Osteocyte (in vitro differentiated cells): ENCODE measurements at regions not wholly inside any gene's neighbourhood (a gene's known extent, or its start where the extent isn't known, plus 50 kb on each side); places are given as distances from the start of the nearest gene placed in this dataset.

Experiments
- DNase-seq: peaks from one replicate; pipeline ENCODE4 v3.0.0; 2021; ENCODE audit warnings: mixed read lengths; ENCODE audit not compliant: unreplicated experiment; ENCODE audit errors: extremely low spot score
- H3K27ac Mint-ChIP-seq: one replicate; pipeline ENCODE4 v1.8.0; 2021; ENCODE audit warnings: mild to moderate bottlenecking, mixed read lengths; ENCODE audit not compliant: unreplicated experiment
- H3K27me3 Mint-ChIP-seq: one replicate; pipeline ENCODE4 v1.8.0; 2021; ENCODE audit warnings: mixed read lengths; ENCODE audit not compliant: unreplicated experiment
- H3K36me3 Mint-ChIP-seq: one replicate; pipeline ENCODE4 v1.8.0; 2021; ENCODE audit warnings: mixed read lengths; ENCODE audit not compliant: unreplicated experiment
- H3K4me1 Mint-ChIP-seq: one replicate; pipeline ENCODE4 v1.8.0; 2021; ENCODE audit warnings: mixed read lengths; ENCODE audit not compliant: unreplicated experiment
- H3K4me3 Mint-ChIP-seq: one replicate; pipeline ENCODE4 v1.8.0; 2021; ENCODE audit warnings: mild to moderate bottlenecking, moderate library complexity, mixed read lengths; ENCODE audit not compliant: unreplicated experiment
- H3K9me3 Mint-ChIP-seq: one replicate; pipeline ENCODE4 v1.8.0; 2021; ENCODE audit warnings: mixed read lengths; ENCODE audit not compliant: unreplicated experiment
- CTCF ChIP-seq: fragments of 200-600 bp; sonication (generic); IDR thresholded peaks from 2 replicates; pipeline ENCODE4 v1.5.0; 2021; ENCODE audit warnings: antibody characterized with exemption, mild to moderate bottlenecking, moderate library complexity

GRCh38 chr5:29543501-29543900 is 1650.0 kb upstream of the CDH6 start:
- no peak overlapping the region for H3K27ac Mint-ChIP-seq
- peaks cover 21% of the 10 kb centered on the region for H3K9me3 Mint-ChIP-seq
- H3K4me1 Mint-ChIP-seq: no peaks in the 10 kb centered on the region
- no peak for TF ChIP-seq CTCF
- no peaks in the 10 kb centered on the region for H3K36me3 Mint-ChIP-seq
- no peak overlapping the region for H3K4me3 Mint-ChIP-seq
- DNase-seq: no peak
- H3K27me3 Mint-ChIP-seq: no peaks in the 10 kb centered on the region

- H3K36me3 Mint-ChIP-seq: no peaks in the 10 kb centered on the region
- no peaks in the 10 kb centered on the region for H3K27me3 Mint-ChIP-seq
- no peaks in the 10 kb centered on the region for H3K4me1 Mint-ChIP-seq
- H3K9me3 Mint-ChIP-seq: no peaks in the 10 kb centered on the region
- DNase-seq: no peak
- H3K4me3 Mint-ChIP-seq: no peak overlapping the region
- TF ChIP-seq CTCF: no peak
- no peak overlapping the region for H3K27ac Mint-ChIP-seq
These were observed 1669.3 kb upstream of the CDH6 start for GRCh38 chr5:29524227-29524626.

- no peaks in the 10 kb centered on the region for H3K9me3 Mint-ChIP-seq
- TF ChIP-seq CTCF: no peak
- no peak overlapping the region for H3K27ac Mint-ChIP-seq
- no peaks in the 10 kb centered on the region for H3K27me3 Mint-ChIP-seq
- DNase-seq: no peak
- no peak overlapping the region for H3K4me3 Mint-ChIP-seq
- H3K36me3 Mint-ChIP-seq: no peaks in the 10 kb centered on the region
- no peaks in the 10 kb centered on the region for H3K4me1 Mint-ChIP-seq
These were observed 1675.3 kb upstream of the CDH6 start for GRCh38 chr5:29518176-29518575.

GRCh38 chr5:29516224-29516623 is 1677.3 kb upstream of the CDH6 start:
- no peak for DNase-seq
- Mint-ChIP-seq H3K4me1 (no peaks in the 10 kb centered on the region), H3K9me3 (no peaks in the 10 kb centered on the region), H3K27me3 (no peaks in the 10 kb centered on the region), H3K4me3 (no peak overlapping the region), H3K27ac (no peak overlapping the region), H3K36me3 (no peaks in the 10 kb centered on the region)
- no peak for TF ChIP-seq CTCF

- H3K4me3 Mint-ChIP-seq: no peak overlapping the region
- H3K27me3 Mint-ChIP-seq: no peaks in the 10 kb centered on the region
- TF ChIP-seq CTCF: no peak
- no peaks in the 10 kb centered on the region for H3K9me3 Mint-ChIP-seq
- DNase-seq: no peak
- no peaks in the 10 kb centered on the region for H3K36me3 Mint-ChIP-seq
- no peak overlapping the region for H3K27ac Mint-ChIP-seq
- H3K4me1 Mint-ChIP-seq: no peaks in the 10 kb centered on the region
These were observed 1685.4 kb upstream of the CDH6 start for GRCh38 chr5:29508131-29508530.
